ENCODE measurements at regions not wholly inside any gene's neighbourhood (a gene's known extent, or its start where the extent isn't known, plus 50 kb on each side); places are given as distances from the start of the nearest gene placed in this dataset.

DNA sequence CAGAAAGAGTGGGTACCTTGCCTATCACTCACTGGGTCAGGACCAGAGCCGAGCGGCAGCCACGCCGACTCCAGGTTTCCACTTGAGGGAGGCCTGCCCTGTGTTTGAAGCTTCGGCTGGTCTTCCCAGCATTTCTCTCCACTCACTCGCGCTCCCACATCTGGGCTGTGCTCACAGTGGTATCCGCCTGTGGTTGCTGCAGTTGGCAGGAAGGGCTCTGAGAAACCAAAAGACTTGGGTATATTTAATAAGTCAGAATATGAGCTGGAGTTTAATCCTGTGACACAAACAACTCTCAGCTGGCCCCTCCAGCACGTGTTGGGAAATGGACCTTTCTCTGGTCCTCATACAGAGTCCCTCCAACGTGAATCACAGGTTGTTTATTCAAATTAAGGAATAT, 70.9 kb downstream of the SPRY4 start:
- TF ChIP-seq, protein P1, sequence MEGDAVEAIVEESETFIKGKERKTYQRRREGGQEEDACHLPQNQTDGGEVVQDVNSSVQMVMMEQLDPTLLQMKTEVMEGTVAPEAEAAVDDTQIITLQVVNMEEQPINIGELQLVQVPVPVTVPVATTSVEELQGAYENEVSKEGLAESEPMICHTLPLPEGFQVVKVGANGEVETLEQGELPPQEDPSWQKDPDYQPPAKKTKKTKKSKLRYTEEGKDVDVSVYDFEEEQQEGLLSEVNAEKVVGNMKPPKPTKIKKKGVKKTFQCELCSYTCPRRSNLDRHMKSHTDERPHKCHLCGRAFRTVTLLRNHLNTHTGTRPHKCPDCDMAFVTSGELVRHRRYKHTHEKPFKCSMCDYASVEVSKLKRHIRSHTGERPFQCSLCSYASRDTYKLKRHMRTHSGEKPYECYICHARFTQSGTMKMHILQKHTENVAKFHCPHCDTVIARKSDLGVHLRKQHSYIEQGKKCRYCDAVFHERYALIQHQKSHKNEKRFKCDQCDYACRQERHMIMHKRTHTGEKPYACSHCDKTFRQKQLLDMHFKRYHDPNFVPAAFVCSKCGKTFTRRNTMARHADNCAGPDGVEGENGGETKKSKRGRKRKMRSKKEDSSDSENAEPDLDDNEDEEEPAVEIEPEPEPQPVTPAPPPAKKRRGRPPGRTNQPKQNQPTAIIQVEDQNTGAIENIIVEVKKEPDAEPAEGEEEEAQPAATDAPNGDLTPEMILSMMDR (IDR thresholded peaks at IDR 0.05; ENCODE audit: insufficient read depth, low read depth, low read length), result no peak
- no peak for TF ChIP-seq EZH2 (IDR thresholded peaks at IDR 0.05; ENCODE audit: insufficient read depth, low read length)
